ENCODE measurements at regions not wholly inside any gene's neighbourhood (a gene's known extent, or its start where the extent isn't known, plus 50 kb on each side); places are given as distances from the start of the nearest gene placed in this dataset.

DNA sequence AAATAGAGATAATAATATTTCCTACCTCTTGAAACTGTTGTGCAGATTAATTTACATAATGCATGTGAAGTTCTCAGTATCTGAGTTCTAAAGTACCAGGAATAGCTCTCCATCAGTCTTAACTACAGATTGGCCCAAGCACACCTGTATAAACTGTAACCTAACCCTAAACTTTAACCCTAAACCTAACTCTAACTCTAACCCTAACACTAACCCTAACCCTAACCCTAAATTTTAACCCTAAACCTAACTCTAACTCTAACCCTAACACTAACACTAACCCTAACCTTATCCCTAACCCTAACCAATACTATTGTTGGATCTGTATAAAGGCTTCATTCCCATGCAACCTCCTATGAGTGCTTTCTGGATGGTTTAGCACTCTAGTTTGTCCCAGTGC lies 1445.9 kb upstream of the TENM4 start:
- Histone ChIP-seq H3K4me2 (ENCODE audit: low read depth, low read length) (no peak overlapping the region), H4K20me1 (ENCODE audit: insufficient read depth, low read length) (no peaks in the 10 kb centered on the region), H3K4me1 (ENCODE audit: insufficient read depth, low read length) (no peaks in the 10 kb centered on the region), H3K36me3 (replicated peaks in 1 of 2; ENCODE audit: control insufficient read depth in 1 of 2, insufficient read depth in 2 of 2, low read length in 2 of 2) (no peaks in the 10 kb centered on the region), H3K9ac (ENCODE audit: insufficient read depth, low read depth, low read length) (no peak overlapping the region), H3K79me2 (ENCODE audit: insufficient read depth, low read length) (no peaks in the 10 kb centered on the region), H2AFZ (ENCODE audit: low read length) (no peak overlapping the region), H3K9me3 (ENCODE audit: low read length) (no peaks in the 10 kb centered on the region), H3K27me3 (ENCODE audit: control insufficient read depth in 1 of 2, insufficient read depth in 2 of 2, low read length in 2 of 2) (no peaks in the 10 kb centered on the region), H3K4me3 (replicated peaks in 1 of 3; ENCODE audit: insufficient read depth in 1 of 3, low read depth in 2 of 3, low read length in 3 of 3) (no peak overlapping the region), H3K27ac (ENCODE audit: extremely low read length, insufficient read depth, low read length) (no peak overlapping the region)
- in situ Hi-C loops (cut with HindIII; ENCODE audit: extremely low pct_ligation_motif_present, low pct_unique_long_range_greater_than_20kb), result no loop called here
- ChIA-PET POLR2A (no interaction called here), CTCF (ENCODE audit: low intra/inter-chr PET ratio, low total read pairs) (no interaction called here)
- BruUV-seq (replicated peaks), result no TSS peak
- TF ChIP-seq ZBTB42 (CRISPR knock-in tag; IDR thresholded peaks at IDR 0.05) (no peak), ETV6 (CRISPR knock-in tag; conservative IDR thresholded peaks at IDR 0.05) (no peak), ZNF350 (CRISPR knock-in tag; IDR thresholded peaks at IDR 0.05; ENCODE audit: borderline replicate concordance, low read depth) (no peak), ZNF614 (CRISPR knock-in tag; IDR thresholded peaks at IDR 0.05; ENCODE audit: borderline replicate concordance) (no peak)
- TF ChIP-seq, protein P1, sequence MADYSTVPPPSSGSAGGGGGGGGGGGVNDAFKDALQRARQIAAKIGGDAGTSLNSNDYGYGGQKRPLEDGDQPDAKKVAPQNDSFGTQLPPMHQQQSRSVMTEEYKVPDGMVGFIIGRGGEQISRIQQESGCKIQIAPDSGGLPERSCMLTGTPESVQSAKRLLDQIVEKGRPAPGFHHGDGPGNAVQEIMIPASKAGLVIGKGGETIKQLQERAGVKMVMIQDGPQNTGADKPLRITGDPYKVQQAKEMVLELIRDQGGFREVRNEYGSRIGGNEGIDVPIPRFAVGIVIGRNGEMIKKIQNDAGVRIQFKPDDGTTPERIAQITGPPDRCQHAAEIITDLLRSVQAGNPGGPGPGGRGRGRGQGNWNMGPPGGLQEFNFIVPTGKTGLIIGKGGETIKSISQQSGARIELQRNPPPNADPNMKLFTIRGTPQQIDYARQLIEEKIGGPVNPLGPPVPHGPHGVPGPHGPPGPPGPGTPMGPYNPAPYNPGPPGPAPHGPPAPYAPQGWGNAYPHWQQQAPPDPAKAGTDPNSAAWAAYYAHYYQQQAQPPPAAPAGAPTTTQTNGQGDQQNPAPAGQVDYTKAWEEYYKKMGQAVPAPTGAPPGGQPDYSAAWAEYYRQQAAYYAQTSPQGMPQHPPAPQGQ (CRISPR knock-in tag; IDR thresholded peaks at IDR 0.05; ENCODE audit: borderline replicate concordance), result no peak
- intact Hi-C loops (cut with micrococcal nuclease; ENCODE audit: unreplicated experiment), result no loop called here
- no peak for DNase-seq (ENCODE audit: low spot score)
- no peak for FAIRE-seq
- ATAC-seq, result no peak

DNA sequence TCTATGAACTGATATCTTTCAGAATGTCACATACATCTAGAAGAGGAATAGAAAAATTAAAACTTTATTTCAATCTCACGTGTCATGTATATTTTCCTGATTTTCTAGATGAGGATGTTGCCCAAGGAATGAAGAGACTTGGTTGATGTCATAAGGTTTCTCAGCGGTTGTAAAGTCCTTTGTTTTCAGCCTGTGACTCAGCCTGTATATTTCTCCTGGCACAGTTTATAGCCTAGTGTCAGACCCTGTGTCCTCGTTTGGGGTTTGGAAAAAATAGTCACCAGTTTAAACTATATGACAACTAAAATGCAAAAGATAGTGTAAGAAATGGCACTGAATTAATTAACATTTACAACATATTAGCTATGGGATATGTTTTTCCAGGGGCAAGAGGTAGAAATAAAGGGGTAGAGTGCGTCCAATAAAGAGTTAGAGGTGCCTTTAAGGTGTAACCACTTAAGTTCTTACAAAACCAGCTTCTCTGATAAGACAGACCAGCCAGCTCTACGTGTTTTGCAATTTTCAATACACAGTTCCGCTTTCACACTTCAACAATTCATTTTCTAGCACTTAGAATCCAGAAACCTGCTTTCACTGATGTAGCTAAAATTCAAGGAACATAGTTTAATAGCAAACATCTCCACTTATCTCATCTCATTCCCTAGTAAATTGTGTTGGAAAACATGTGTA lies 1432.6 kb upstream of the TENM4 start:
- no peaks in the 10 kb centered on the region for H3K79me2 ChIP-seq (ENCODE audit: insufficient read depth, low read length)
- no peaks in the 10 kb centered on the region for H3K27me3 ChIP-seq (ENCODE audit: control insufficient read depth in 1 of 2, insufficient read depth in 2 of 2, low read length in 2 of 2)
- H3K4me3 ChIP-seq (replicated peaks in 1 of 3; ENCODE audit: insufficient read depth in 1 of 3, low read depth in 2 of 3, low read length in 3 of 3), result no peak overlapping the region
- no peaks in the 10 kb centered on the region for H4K20me1 ChIP-seq (ENCODE audit: insufficient read depth, low read length)
- H3K27ac ChIP-seq (ENCODE audit: extremely low read length, insufficient read depth, low read length), result no peak overlapping the region
- no peaks in the 10 kb centered on the region for H3K9me3 ChIP-seq (ENCODE audit: low read length)
- CTCF ChIA-PET (ENCODE audit: low intra/inter-chr PET ratio, low total read pairs), result no interaction called here
- DNase-seq (ENCODE audit: low spot score) (no peak), FAIRE-seq (no peak), ATAC-seq (no peak)
- in situ Hi-C loops (cut with HindIII; ENCODE audit: extremely low pct_ligation_motif_present, low pct_unique_long_range_greater_than_20kb) (no loop called here), intact Hi-C loops (cut with micrococcal nuclease; ENCODE audit: unreplicated experiment) (no loop called here)
- no peaks in the 10 kb centered on the region for H3K36me3 ChIP-seq (replicated peaks in 1 of 2; ENCODE audit: control insufficient read depth in 1 of 2, insufficient read depth in 2 of 2, low read length in 2 of 2)
- no peak overlapping the region for H3K4me2 ChIP-seq (ENCODE audit: low read depth, low read length)
- H3K4me1 ChIP-seq (ENCODE audit: insufficient read depth, low read length), result no peaks in the 10 kb centered on the region
- POLR2A ChIA-PET, result no interaction called here
- no peak overlapping the region for H3K9ac ChIP-seq (ENCODE audit: insufficient read depth, low read depth, low read length)
- H2AFZ ChIP-seq (ENCODE audit: low read length), result no peak overlapping the region
- WGBS (ENCODE audit: low lambda C conversion rate), result 10% methylated on average over 6 of the region's 6 CpGs
- BruUV-seq (replicated peaks), result no TSS peak
- no peak for TF ChIP-seq POLR2AphosphoS5 (IDR thresholded peaks at IDR 0.05; ENCODE audit: low read depth, low read length)
- TF ChIP-seq MAFK (conservative IDR thresholded peaks at IDR 0.05 in 1 of 2, IDR thresholded peaks at IDR 0.05 in 1 of 2; ENCODE audit: low read length in 2 of 2), result no peak
- TF ChIP-seq E2F1 (CRISPR knock-in tag; IDR thresholded peaks at IDR 0.05), result no peak
- no peak for TF ChIP-seq ZKSCAN8 (CRISPR knock-in tag; IDR thresholded peaks at IDR 0.05; ENCODE audit: borderline replicate concordance)
- TF ChIP-seq ZBTB43 (CRISPR knock-in tag; conservative IDR thresholded peaks at IDR 0.05), result no peak
- TF ChIP-seq, protein P2, sequence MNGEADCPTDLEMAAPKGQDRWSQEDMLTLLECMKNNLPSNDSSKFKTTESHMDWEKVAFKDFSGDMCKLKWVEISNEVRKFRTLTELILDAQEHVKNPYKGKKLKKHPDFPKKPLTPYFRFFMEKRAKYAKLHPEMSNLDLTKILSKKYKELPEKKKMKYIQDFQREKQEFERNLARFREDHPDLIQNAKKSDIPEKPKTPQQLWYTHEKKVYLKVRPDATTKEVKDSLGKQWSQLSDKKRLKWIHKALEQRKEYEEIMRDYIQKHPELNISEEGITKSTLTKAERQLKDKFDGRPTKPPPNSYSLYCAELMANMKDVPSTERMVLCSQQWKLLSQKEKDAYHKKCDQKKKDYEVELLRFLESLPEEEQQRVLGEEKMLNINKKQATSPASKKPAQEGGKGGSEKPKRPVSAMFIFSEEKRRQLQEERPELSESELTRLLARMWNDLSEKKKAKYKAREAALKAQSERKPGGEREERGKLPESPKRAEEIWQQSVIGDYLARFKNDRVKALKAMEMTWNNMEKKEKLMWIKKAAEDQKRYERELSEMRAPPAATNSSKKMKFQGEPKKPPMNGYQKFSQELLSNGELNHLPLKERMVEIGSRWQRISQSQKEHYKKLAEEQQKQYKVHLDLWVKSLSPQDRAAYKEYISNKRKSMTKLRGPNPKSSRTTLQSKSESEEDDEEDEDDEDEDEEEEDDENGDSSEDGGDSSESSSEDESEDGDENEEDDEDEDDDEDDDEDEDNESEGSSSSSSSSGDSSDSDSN (CRISPR knock-in tag; IDR thresholded peaks at IDR 0.05), result no peak
- no peak for TF ChIP-seq PLRG1 (conservative IDR thresholded peaks at IDR 0.05)
